GM18951 (cell line): ENCODE measurements at regions not wholly inside any gene's neighbourhood (a gene's known extent, or its start where the extent isn't known, plus 50 kb on each side); places are given as distances from the start of the nearest gene placed in this dataset.

ENCODE experiments used
- POLR2A ChIP-seq: IDR thresholded peaks from 4 replicates; pipeline ENCODE4 v1.6.1; 2011; ENCODE audit warnings: mild to moderate bottlenecking; ENCODE audit not compliant: insufficient read length, insufficient read depth; ENCODE audit errors: extremely low read depth
- in situ Hi-C: fragments of 300-500 bp; cut with MboI; formaldehyde crosslinking; loops from one replicate; pipeline ENCODE4 v1.12.0; 2022; ENCODE audit warnings: low sequenced_read_pairs, mixed read lengths, inconsistent platforms; ENCODE audit not compliant: unreplicated experiment

DNA sequence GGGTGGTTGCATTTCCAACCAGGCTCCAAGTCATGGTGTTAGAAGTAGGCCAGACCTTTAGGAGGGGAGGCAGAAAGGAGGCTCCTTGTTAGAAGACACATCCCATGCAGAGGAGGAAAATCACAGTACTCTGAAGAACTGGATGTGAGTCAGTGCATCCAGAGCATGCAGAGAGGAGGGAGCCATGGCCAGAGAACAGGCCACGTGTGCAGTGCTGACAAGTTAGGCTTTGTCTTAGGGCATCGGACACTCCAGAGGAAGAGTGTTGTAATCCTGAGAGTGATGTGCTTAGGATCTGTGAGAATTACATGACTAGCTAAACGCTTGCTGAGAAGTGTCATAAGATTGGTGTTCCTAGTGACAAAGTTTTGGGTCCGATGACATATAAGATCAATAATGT, 456.5 kb upstream of the THRB start:
- in situ Hi-C loops, result no loop called here
- TF ChIP-seq POLR2A, result no peak

DNA sequence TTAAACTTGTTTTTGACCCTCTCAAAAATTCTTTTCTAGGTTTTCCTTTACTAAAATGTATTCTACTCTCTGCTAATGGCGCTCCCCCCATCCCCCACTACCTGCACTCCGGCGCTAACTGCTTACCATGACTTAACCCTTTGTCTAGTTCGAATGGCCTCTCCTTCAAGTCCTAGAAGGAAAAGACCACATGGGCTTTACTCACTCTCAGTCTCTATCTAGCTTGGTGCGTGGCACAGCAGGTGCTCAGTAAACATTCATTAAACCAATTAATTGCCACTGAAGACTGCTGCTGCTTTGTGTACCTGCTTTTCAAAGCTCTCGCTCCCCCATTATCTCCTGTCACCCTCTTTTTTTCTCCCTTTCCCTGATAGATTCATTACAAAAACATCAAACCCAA, 457.7 kb upstream of the THRB start:
- TF ChIP-seq POLR2A, result no peak
- in situ Hi-C loops, result no loop called here

DNA sequence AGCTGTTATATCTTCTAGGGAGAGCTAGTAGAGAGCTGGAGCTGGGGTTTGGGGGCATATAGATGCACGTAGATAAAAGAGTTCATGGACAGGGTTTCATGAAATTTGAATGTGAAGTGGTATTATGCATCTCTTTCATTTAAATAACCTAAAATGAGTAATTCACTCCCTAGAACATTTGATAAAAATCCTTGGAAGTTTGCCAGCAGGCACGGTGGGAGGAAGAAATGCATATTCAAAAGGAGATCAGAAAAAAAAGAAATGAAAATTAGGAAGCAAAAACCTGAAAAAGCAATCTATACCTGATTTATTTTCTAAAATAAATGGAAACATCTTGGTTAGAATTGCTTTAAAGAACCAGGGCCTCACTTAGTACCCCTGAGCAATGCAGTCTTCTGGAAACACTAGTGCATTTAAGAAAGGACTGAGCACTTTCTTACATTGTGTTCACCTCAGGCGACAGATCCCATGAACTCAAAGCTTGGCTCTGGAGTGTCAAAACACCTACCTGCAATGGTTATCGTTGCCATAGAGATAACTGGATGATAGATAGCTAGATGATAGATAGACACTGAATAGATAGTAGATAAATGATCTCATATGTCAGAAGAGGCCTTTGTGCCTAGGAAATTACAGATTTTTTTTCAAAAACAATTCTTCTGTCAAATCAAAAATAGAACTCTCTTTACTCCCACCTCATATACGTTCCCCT, 458.6 kb upstream of the THRB start:
- in situ Hi-C loops, result no loop called here
- no peak for TF ChIP-seq POLR2A

DNA sequence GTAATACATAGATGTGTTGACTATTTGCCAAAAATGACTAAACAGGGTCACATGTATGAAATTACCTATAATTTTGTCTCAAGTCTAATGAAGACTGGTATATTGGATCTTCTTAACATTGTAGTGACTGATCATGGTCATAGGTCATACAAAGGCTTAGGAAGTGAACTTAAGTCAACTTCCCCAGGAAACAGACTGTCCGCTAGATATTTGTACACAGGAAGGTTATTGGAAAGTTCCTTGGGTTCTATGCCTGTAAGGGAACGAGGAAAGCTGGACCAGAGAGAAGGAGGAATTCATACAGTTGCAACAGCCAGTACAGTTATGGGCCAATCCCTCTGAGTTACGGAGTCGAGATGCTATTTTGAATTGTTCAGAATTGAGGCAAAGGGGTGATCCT, 462.0 kb upstream of the THRB start:
- TF ChIP-seq POLR2A, result no peak
- in situ Hi-C loops, result no loop called here

DNA sequence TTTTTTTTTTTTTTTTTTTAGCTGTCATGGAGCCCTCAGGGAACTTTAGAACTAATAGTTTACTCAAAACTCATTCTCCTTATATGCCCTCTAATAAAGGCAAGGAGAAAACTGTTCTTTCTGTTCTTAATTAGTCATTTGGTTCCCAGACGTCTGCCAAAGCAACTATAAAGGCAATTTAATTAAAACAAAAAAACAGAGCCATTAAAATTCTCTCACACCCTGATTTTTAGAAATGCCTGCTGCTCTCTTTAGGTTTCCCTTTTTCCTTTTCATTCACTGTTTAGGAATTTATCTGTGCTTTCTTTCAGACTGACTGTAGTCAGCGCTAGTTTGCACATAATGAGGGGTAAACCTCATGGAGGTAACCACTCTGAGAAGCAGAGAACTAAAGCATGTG, 463.6 kb upstream of the THRB start:
- TF ChIP-seq POLR2A, result no peak
- in situ Hi-C loops, result no loop called here

DNA sequence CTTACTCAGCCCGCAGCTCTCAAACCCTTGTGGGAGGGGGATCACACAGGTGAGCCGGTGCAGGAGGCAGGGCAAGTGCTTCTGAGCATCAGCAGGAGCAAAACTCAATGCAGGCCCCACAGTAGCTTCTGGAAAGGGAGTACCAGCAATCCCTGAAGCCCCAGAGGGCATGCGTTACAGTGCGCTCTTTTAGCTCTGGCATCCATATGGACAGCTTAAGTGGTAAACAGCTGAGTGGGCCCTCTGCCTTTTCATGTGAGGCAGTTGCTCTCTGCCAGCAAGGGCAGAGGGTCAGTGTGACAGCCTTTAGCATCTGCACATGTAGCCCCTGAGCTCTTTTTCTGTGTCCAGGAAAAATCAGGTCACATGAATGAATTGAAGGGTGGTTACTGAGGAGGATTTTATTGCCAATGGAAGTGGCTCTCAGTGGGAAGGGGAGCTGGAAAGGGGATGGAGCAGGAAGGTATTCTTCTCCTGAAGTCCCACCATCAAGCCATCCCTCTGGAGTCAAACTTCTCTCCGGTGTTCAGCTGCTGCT, 464.3 kb upstream of the THRB start:
- in situ Hi-C loops, result no loop called here
- TF ChIP-seq POLR2A, result no peak

DNA sequence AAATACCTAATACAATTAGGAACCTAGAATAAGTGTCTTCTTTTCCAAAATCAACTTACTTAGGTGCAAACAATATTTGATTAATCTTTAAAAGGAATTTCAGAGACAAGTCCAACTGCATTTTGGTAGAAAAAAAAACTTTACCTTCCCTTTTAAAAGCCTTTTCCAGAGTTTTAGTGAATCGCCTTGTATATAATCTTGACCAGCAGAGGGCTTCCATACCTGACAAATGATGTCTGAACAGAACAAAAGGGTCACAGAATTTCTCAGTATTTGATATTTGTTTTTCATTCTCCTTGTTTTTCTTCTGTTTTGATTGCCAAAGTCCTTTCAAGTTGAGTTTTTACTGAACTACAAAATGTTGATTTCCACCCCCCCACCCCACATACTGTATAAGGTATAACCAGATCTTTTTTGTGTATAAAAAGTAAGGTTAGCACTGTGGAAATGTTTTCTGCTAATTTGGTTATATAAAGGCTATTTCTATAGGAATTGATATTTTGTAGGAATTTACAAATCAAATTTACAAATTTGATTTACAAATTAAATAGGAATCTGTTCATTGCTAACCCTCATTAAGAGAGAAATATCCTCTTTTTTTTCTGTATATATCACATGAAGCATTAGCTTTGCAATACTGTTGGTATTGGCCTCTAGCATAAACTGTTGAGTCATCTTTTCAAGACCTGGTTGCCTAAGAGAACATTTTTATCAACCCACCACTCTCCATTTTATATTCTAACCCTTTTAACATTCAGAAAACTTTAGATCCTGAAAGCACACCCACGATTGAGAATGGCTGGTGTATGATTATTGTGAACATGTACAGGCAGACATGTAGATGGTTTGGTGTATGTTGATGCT, 464.1 kb upstream of the RARB start:
- in situ Hi-C loops, result no loop called here
- no peak for TF ChIP-seq POLR2A

DNA sequence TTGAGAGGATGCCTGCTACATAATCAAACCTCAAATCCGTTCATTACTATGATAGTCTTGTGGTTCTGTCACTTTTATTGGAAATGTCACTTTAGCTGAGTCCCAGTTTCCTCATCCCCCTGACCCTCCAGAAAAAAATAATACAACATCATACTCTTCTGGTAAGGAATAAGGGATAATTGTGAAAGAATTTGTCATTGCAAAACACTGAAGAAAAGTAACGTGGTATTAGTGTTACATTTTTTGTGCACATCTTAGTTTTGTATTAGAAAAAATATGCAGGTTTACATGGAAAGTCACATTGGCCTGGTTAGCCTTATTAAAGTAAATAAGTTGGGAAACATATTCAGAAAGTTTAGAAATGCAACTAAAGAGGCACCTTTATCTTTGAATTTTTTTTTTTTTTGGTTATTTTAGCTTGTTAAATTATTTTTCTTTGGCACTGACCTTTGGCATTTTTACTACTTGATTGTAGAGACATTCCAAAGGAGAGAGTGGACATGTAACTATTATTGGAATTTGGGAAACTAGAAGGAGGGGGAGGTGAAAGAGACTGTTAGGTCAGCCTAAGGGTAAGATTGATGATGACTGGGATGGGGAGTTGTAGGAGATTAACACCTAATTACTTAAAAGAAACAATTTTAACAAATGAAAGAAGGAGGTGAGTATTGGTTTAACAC, 462.2 kb upstream of the RARB start:
- in situ Hi-C loops, result no loop called here
- no peak for TF ChIP-seq POLR2A

DNA sequence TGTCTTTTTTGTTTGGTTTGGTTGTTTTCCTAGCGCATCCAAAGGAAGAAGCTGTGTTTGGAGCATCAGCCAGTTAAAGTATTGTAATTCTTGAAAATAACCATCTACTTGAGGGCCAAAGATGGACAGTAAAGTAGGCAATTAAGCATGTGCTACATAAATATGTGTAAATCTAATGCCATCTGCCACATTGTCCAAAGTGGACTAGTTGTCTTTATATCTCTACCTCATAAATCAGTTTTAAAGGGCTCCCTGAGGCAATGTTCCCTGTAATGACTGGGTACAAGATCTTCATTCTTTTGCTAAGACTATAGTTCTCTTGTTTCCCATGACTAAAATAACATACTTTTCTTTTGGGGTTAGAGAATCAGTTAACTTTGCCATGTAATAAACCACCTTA, 460.0 kb upstream of the RARB start:
- in situ Hi-C loops, result no loop called here
- TF ChIP-seq POLR2A, result no peak

DNA sequence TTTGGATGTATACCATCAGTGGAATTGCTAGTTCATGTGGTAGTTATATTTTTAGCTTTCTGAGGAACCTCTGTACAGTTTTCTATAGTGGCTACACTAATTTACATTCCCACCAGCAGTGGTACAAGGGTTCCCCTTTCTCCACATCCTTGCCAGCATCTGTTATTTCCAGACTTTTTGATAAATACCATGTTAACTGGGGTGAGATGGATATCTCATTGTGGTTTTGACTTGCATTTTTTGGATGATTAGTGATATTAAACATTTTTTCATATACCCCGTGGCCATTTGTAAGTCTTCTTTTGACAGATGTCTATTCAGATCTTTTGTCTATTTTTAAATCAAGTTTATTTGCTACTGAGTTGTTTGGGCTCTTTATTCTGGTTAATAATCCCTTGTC, 455.6 kb upstream of the RARB start:
- in situ Hi-C loops, result no loop called here
- no peak for TF ChIP-seq POLR2A

DNA sequence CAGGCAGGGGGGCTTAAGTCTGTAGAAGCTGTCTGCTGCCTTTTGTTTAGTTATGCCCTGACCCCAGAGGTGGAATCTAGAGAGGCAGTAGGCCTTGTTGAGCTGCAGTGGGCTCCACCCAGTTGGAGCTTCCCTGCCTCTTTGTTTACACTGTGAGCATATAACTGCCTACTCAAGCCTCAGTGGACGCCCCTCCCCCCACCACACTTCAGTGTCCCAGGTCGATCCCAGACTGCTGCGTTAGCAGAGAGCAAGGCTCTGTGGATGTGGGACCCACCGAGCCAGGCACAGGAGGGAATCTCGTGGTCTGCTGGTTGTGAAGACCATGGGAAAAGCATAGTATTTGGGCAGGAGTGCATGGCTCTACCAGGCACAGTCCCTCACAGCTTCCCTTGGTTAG, 446.8 kb upstream of the RARB start:
- TF ChIP-seq POLR2A, result no peak
- in situ Hi-C loops, result no loop called here

DNA sequence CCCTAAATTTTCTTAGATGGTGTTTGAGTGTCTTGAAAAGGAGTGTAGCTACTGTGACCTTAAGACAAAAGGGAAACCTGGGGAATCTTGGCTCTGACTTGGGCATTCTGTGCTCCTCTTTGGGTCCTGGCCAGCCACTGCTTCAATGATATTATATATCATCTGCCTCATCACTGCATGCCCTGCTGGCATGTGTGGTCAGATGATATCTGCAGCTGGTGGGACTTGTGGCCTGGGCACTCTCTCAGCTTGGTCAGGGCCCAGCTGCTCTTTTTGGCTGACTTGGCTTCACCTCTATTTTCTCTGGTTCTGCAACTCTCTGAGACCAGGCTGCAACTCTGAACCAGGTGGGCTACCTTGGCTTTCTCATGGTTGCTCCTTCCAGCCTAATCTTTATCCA, 446.1 kb upstream of the RARB start:
- no peak for TF ChIP-seq POLR2A
- in situ Hi-C loops, result no loop called here

DNA sequence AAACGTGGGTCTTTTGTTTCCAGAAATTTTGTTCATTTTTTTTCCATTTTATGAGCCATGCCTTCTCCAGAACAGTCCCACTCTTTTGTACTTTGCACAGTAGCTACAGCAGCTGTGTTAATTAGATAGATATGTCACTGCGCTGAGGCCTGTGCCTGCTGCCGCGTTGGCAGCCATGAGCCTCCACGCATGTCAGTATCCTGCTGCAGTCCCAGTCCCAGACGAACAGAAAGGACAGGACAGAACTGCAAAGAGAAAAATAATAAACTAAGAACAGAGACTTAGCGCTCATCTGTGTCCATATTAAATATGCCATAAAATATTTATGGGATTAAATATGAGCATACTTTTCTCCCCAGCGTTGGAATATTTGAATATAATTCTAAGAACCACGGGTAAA, 442.4 kb upstream of the RARB start:
- in situ Hi-C loops, result no loop called here
- TF ChIP-seq POLR2A, result no peak
